GM13977 (cell line): ENCODE measurements at regions not wholly inside any gene's neighbourhood (a gene's known extent, or its start where the extent isn't known, plus 50 kb on each side); places are given as distances from the start of the nearest gene placed in this dataset.

ENCODE experiments used
- DNase-seq: peaks from one replicate; pipeline ENCODE4 v3.0.0; 2012; ENCODE audit warnings: low spot score
- CTCF ChIP-seq: IDR thresholded peaks from 2 replicates; pipeline ENCODE4 v1.5.1; 2012; ENCODE audit warnings: mild to moderate bottlenecking, control low read depth; ENCODE audit not compliant: insufficient read depth; ENCODE audit errors: extremely low read depth, missing control alignments
- in situ Hi-C: fragments of 300-500 bp; cut with MboI; formaldehyde crosslinking; loops from one replicate; pipeline ENCODE4 v1.12.0; 2022; ENCODE audit warnings: low sequenced_read_pairs, low pct_unique_long_range_greater_than_20kb, mixed read lengths, inconsistent platforms; ENCODE audit not compliant: unreplicated experiment

DNA sequence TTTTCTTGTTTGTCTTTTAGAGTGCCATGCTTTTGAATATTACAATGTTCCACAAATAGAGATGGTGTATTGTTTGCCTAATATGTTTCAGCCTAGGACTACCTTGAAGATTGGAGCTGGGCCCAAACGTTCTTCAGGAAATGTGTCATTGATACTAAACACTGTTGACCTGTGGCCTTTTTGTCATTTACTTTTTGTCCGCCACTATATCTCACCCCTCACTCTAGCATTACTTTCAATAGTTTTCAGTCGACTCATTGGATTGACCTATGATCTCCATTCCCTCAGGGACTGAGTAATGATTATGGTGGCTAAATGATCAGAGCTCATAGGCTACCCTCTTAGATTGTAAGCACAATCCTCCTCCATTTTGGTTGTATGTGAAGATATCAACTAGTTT lies 115.8 kb downstream of the NUDT12 start:
- DNase-seq, result no peak
- in situ Hi-C loops, result no loop called here
- TF ChIP-seq CTCF, result no peak

GRCh38 chr5:103445426-103446035 lies 117.1 kb downstream of the NUDT12 start:
- TF ChIP-seq CTCF, result no peak
- no peak for DNase-seq
- in situ Hi-C loops, result no loop called here

- in situ Hi-C loops, result no loop called here
- no peak for DNase-seq
- no peak for TF ChIP-seq CTCF
These were observed 118.1 kb downstream of the NUDT12 start for GRCh38 chr5:103444333-103445038.

- in situ Hi-C loops, result no loop called here
- TF ChIP-seq CTCF, result no peak
- no peak for DNase-seq
These were observed 119.8 kb downstream of the NUDT12 start for GRCh38 chr5:103442750-103443149.

DNA sequence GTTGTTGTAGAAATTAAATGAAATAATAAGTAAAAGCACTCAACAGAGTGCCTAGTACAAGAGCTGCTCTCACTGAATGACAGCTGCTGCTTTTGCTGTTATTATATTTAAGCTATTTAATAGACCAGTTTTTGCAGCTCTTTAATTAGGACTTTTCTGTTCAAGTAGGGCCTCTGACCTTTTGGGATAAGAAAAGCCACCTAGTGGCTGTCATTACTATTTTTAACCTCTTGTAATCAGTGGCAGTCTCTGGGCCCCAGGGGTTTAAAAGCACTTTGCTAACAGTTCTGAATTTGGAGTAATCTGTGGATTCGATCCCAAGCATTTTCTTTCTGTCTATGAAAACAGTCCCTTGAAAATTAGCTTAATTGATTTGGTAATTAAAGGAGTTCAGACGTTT lies 121.1 kb downstream of the NUDT12 start:
- no peak for DNase-seq
- in situ Hi-C loops, result no loop called here
- no peak for TF ChIP-seq CTCF

GRCh38 chr5:103439007-103439406 lies 123.6 kb downstream of the NUDT12 start:
- in situ Hi-C loops, result no loop called here
- no peak for DNase-seq
- TF ChIP-seq CTCF, result no peak
